T-helper 1 cell (primary cell): ENCODE measurements at regions not wholly inside any gene's neighbourhood (a gene's known extent, or its start where the extent isn't known, plus 50 kb on each side); places are given as distances from the start of the nearest gene placed in this dataset.

ENCODE experiments used
- DNase-seq, 5 donors: peaks; one replicate each; pipeline ENCODE4 v3.0.0-alpha.2; 2012 to 2020

DNA sequence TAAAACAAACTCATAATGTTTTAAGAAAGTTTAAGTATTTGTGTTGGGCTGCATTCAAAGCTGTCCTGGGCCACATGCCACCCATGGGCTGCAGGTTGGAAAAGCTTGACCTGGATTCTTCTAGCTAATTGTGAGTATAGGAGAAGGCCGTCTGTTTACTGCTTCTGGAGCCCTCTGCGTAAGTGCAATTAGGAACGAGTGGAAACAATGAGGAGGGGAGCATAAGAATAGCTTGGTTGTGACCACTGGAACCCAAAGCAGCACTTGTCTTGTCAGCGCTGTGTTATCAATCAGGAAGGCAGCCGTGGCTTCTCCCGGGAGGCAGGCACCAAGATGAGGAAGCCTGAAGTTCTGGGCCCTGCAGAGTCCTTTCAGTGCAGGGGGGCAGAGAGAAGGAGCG lies 110.4 kb upstream of the MBNL2 start:
- no peak for DNase-seq

DNA sequence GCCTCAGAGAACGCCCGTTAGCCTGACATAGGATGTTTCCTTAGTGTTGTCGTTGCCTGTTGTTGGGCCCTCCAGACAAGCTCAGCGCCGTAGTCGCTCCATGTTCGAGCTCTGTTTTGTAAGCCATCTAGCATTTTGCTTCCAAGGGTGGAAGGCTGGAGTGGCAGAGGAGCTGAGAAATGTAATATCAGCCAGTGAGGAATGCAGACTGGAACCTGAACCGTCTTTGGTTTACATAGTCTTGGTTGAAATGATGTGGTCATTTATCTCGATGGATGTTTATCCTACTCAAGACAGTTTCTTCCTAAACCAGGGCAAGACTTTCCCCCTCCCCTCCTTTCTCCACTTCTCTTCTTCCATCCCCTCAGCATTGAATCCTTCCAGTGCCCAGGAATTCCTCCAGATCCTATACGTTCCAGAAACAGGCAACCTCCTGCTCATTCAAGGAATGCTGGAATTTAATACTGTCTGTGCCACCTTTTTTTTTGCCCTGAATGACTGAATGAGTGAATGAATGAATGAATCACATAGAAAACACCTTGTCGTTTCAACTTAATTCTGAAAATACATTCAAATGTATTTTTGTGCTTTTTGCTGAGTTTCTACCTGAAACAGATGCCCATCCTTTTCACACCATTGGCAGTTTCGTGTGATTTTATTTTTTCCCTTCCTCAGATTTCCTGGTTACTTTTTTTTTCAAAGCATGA lies 109.5 kb upstream of the MBNL2 start:
- no peak for DNase-seq

DNA sequence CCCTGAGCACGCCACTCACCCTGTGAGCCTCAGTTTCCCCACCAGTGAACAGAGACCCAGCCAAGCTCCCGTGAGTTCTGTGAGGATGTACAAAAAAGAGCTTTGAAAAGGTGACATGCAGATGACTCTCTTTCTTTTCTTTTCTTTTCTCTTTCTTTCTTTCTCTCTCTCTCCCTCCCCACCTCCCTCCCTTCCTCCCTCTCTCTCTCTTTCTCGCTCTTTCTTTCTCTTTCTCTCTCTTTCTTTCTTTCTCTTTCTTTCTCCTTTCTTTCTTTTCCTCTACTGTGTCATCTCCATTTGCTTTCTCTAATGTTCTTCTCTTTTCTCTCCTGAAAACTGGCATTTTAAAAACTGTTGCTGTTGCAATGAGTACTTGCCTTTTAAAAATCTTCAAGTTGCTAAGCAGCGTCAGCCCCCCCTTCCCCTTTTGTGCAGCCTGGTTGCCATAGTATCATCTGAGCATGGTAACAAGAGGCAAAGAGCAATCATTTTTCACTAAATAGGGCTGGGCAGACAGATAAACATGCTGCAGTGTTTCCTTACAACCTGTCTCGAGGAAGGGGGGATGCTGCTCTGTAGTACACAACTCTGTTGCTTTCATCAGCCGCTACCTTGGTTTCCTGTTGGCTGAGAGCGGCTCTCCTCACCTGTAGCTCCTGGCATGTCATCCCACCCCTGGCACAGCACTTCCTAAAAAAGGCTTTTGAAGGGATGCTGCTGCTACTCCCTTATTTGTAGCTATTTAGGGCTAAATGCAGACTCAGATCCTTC lies 108.7 kb upstream of the MBNL2 start:
- no peak for DNase-seq

DNA sequence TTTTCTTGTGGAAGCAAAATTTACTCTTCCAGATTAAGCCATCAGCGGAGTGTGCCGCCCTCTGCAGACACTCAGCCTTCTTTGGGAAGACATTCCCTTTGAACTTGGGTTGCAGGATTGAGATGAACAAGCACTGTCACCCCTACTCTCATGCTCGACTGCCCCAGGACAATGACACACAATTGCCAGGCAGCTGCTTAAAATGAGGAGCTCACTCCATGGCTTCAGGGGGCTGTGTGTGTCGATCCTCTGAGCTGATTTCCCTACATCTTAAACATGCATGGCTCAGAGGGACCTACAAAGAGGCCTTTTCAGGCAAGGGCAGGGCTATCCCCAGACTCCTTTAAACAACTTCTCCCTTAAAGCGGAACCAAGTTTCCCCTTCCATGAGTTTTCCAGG lies 107.5 kb upstream of the MBNL2 start:
- no peak for DNase-seq

DNA sequence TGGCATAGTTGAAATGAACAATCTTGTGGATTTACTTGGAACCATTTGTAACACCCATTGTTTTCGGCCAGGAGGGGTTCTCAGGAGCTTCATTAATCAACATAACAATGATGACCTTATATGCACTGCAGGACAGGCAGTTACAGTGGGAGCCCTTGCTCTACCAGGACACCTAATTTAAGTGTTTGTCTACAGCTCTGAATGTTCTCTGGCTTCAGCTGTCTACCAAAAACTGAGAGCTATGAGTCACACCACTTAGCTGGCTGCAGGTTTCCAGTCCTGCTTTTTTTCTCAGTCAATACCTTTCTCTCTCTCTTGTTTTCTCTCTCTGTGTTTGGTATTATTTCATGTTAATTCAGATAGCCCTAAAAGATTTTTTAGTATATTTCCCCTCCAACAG lies 105.4 kb upstream of the MBNL2 start:
- DNase-seq, result peak in 1 of 5 donors; percentile 7

DNA sequence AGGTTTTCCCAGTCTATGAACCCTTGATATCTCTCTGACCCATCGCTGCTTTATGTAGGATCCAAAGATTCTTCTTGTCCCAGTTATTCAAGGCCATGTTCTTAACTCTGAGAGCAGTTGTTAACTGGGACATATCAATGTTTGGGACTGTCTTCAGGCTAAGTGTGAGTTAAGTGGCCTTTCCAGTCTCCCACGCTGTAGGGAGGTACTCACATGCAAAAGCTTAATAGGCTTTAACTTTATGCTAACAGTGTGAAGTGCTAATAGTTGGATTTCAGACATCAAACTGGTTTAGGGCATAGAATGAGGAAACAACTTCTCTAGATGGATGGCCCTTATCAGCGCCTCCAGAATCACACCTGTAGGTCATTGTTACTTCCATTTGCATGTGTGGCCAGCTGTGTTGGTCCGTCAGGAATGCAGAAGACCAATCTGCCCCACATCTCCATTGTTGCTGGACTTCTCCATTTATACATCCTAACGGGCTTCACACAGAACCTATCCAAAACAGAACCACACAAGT lies 104.7 kb upstream of the MBNL2 start:
- DNase-seq, result no peak

DNA sequence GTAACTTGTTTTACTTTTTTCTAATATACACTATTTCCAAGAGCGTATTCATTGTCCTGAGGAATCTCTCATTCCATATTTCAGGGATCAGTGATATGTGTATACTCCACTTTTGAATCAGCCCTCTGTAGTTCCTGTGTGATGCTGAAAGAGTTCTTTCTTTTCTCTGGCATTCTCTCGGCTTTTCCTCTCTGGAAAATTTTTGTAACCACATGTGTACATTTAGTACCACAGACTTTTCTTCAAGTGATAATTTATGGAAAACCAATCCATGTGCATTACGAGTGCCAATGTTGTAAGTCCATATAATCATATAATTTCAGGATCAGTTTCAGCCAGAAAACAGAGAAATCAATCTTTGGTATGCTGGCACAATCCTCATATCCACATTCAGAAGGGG lies 102.2 kb upstream of the MBNL2 start:
- no peak for DNase-seq

DNA sequence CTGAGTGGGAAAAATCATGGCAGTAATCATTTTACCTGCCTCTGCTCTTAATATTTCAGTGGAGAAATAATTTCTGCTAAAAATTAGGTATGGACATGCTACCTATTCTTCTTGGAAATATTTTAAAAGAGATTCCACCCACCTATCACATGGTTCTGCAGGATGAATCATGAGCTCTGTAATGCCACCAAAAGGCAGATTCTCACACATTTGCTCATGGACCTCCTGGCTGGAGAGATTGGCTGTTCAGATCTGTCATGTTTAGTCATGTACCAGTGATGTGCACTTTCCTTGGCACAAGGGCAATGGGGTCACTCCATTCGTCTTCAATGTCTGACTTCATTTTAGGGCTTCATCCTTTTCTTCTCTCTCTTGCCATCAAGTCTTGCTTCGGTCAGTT lies 101.8 kb upstream of the MBNL2 start:
- DNase-seq, result no peak

DNA sequence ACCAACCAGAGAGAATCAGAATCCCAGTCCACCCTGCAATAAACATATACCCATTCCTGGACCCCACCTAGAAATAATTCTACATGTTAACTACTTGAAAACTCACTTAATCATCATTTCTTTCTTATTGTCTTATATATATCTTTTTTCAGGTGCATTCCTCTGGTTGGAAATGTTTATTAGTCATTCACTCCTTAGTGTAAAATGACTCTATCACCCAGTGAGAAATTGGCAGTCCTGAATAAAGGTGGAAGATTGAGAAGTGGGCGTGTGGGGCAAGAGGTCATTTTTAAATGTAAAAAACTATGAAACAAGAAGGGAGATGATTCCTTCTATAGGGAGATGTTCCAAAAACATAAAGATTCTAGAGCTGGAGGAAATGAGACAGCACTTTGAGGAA lies 101.2 kb upstream of the MBNL2 start:
- DNase-seq, result no peak

DNA sequence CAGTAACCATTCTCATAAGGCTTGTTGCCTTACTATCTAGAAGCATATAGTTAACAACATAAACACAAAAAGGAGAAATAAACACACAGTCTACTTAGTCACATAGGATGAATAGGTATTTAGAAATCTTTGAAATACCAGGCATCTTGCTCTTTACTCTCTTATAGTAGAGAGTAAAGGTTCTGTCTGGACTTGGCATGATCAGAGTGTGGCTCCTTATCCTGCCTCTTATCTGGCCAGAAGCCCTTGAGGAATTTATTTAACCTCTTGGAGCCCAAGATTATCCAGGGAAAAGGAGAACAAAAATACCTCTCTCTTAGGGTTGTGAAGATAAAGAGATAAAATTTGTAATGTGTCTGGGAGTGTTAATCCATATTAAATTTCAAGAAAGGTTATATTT lies 100.2 kb upstream of the MBNL2 start:
- no peak for DNase-seq

DNA sequence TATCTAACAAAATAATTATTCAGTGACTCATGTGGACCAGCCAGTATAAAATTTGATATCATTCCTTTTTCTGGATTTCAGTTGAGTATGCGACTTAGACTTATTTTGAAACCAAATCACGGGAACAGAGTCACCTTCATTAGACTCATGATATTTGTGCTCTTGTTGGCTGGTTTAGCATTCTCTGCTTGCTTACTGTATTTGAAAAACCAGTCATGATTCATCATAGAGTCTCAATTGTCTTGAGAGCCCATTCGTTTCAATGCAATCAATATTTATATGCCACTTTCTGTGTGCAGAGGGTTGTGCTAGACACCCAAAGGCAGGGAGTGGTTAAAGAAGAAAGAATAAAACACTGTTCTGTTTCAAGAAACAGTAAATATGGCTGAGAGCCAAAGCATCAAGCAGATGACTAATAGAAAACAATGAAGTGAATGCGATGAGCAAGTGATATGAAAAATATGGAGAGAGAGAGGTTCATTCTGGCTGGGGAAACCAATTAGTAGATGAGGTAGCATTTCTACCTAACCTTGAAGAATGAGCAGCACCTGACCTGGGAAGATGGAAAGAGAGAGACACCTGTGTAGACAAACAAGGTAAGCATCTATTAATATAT lies 99.6 kb upstream of the MBNL2 start:
- DNase-seq, result no peak

DNA sequence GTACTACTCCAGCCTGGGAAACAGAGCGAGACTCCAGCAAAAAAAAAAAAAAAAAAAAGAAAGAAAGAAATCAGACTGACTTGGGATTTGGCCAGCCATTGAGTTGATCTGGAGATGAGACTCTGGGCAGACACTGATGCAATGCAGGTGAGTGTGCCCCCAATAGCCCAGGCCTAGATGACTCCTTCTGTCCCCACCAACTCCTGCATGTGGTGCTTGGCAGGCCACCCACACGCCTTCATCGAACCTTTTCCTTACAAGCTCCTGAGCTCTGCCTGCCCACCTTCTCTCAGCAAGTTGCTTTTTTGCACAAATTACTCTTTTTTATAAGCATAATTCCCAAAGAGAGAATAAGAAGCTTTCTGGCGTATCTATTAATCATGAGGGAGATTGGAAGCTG lies 97.9 kb upstream of the MBNL2 start:
- DNase-seq, result no peak

DNA sequence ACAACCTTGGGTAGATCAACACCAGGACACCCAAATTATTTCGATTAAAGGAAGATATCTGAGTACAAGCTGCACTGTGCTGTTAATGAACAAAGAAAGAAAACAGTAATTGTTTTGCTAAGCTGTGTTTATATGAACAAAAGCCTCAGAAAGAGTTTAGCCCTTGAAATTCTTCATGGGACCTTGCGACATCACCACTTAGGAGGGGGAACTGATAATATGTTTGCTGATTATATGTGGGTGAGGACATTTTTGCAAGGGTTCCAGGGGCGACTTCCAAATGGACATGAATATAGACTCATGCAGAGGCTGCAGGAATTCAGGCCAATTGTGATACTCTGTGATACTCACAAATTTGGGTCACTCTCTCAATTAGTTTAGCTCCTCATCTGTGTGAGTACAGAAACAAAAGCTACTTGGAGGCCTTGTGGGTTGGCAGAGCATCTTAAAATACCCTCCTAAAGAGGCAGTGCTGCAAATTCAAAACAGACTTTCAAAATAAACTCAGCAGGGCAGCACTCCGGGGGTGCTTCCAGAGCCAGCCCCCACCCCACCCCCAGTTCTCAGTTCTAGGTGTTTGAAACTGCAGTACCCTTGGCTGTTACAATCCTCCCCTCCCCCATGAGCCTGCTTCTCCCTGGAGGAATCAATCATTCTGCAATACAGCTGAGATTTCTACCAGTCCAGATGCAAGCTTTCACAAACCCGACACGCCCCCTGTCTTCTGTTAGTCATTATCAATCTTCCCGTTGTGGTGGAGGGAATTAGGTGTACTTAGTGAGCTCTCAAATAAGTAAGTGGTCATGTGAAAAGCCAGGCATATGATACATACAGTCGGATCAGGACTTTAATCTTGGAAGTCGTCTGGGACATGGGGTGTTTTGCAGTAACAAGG lies 97.0 kb upstream of the MBNL2 start:
- peak in 1 of 5 donors; percentile 52 for DNase-seq

DNA sequence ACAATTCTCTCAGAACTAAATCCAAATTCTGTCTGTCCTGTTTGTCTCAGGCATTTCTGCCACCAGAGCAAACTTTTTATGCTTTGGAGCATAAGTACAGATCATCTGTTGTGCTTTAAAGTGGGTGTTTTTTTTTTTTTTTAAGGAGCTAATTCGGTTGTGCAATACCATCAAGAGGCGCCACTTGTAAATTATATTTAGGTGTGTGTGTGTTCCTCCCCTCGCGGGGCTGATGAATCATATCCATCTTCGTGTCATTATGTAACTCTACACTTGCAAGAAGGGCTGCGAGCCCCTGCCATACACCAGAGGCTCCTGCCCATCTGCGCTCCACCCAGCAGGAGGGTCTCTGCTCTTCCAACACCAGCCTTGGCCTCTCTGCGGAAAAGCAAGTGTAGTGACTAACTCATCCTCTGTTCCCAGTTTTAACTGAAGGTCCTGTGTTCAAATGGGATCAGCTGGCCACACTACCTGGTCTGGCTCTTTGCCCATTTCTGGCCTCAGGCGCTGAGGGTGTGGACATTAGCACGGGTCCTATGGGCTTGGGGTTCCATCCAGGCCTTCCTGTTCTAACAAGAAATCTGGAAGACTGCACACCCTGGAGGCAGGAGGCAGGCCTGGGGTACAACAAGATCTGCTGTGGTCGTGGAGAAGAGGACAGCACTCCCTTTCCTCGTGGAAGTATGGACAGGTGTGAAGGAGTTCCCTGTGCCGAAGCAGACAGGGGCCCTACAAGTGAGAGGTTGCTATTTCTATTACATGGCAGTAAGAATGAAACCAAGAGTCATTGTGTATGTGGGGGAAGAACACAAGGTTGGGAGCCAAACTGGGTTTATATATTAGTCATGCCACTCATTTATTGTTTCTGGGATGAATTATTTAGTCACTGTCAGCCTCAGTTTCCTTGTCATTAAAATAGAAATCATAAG lies 96.1 kb upstream of the MBNL2 start:
- DNase-seq, result peak in 1 of 5 donors; percentile 61

DNA sequence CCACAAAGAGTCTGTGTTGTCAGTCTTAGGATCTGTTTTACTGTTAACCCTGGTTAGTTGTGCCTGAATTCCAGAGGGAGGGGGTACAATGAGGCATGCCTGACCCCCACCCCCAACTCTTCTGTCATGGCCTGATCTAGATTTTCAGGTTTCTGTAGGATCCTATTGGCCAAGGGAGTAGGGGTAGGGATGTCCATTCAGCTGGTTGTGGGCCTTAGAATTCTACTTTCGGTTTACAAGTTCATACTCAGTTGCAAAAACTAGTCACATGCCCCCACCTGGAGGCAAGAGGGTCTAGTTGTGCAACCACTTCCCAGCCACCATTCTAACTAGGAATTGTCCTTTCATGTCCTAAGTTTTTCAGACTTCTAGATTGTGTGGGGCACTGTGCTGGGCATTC lies 94.3 kb upstream of the MBNL2 start:
- no peak for DNase-seq

DNA sequence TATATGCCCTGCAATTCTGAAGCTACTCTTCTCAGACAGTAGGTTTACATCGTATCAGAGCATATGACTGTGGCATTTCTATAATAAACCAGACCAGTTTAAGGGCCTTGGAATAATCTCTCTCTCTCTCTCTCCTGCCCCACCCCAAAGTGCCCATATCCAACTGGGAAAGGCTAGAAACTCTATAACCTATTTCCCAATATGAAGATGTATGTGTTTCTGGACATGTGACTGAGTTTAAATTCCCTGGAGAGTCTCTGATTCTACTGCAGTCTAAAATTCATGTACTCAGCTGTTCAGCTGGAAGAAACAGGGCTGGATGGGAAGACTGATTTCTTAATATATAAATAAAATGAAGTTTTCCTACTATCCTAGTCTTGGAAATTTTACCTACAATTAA lies 91.9 kb upstream of the MBNL2 start:
- DNase-seq, result no peak

DNA sequence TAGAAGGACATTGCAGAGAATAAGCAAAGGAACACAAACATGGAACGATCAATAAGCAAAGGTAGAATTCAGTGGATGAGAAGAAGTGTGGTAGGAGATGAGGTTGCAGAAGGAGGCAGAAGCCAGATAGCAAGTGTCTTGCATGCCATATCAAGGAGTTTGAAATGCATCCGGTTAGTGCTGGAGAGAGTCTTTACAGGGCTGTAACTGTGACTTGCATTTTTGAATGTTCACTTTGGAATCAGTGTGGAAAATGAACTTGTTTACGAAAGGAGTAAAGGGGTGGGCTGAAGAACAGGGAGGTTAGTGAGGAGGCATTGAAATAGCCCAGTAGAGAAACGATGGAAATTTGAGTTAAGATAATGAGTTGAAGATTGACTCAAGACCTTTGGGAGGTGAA lies 90.7 kb upstream of the MBNL2 start:
- no peak for DNase-seq

DNA sequence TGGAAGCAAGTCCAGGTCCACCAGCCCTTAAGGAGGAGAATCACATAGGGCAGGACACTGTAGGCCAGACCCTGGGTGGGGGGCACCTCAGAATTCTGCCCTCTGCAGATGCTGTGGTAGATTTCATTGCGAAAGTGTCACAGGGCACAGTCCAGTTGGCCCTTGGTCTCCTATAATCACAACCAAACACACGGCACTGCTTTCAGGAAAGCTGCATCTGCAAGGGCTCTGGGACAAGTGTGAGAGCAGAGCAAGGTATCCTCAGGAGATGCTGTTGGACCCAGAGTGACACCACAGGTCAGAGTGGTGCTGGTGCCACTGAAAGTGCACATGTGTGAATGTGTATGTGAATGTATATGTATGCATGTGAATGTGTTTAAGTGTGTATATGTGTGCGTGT lies 88.6 kb upstream of the MBNL2 start:
- no peak for DNase-seq

DNA sequence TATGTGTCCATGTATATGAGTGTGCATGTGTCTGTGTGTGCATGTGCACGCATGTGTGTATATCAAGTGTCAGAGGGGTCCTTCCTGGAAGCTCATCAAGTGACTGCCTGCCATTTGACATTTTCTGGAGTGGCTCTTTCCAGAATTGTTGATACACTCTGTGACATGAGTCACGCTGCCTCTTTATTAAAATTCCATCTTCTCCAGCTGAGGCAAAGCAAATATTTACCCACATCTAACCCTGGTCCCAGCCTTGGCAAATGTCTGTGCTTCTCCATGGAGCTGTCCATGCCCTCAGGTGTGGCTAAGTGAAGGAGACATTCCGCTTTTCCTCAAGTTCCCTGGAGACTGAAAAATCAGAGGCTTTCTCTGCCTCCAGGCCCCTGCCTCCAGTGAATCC lies 88.2 kb upstream of the MBNL2 start:
- no peak for DNase-seq

DNA sequence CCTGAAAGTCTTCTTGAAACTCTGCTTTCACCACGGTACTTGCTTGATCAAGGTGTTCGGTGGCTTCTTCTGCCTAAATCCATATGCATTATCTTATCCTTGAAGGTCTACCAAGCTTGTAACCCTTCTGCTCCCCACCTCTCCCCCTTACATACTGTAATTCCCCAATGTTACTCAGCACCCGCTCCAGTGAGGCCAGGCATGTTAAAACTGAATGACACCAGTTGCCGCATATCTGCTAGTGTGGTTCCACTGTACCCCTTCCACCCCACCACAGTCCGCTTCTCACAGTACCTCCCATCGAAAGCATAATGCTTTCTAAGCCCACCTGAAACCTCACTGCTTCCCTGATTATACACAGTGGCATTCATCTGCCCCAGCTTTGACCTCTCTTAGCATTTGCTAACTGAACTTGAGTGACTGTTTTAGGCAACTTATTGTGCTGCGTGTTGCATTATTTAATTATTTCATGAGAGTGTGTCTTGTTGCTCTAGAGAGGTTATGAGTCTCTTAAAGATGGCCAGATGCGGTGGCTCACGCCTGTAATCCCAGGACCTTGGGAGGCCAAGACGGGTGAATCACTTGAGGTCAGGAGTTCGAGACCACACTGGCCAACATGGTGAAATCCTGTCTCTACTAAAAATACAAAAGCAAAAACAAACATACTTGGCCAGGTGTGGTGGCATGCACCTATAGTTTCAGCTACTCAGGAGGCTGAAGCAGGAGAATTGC lies 87.6 kb upstream of the MBNL2 start:
- no peak for DNase-seq

DNA sequence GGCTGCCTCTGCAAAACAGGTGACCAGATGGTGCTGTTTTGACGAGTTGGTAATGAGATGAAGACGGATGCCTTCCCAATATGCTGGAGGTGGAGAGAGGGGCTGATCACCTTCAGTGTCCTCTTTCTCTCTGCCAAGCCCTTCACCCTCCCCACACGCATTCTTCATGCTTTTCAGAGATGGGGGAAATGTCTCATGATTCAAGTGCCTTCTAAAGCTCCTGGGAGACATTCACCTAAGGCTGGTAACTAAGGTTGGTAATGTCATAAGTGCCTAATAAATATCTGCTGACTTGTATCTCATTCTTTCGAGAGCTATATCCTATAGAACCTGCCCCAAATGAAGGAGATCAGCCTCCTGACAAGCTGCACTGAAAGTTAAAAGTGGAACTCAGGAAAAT lies 86.2 kb upstream of the MBNL2 start:
- no peak for DNase-seq
